ENCODE measurements at regions not wholly inside any gene's neighbourhood (a gene's known extent, or its start where the extent isn't known, plus 50 kb on each side); places are given as distances from the start of the nearest gene placed in this dataset.

GRCh38 chr20:24866742-24867141 lies 82.3 kb upstream of the CST7 start:
- Mint-ChIP-seq H3K36me3 (ENCODE audit: insufficient read depth) (no peaks in the 10 kb centered on the region), H3K9me3 (ENCODE audit: low read depth) (peaks cover 12% of the 10 kb centered on the region), H3K27ac (no peak overlapping the region), H3K27me3 (no peaks in the 10 kb centered on the region), H3K4me3 (ENCODE audit: low read depth) (no peak overlapping the region), H3K4me1 (ENCODE audit: low read depth) (no peaks in the 10 kb centered on the region)
- DNase-seq (ENCODE audit: low spot score, unreplicated experiment), result no peak
- no peak for TF ChIP-seq CTCF (IDR thresholded peaks at IDR 0.05; ENCODE audit: unreplicated experiment)

GRCh38 chr20:24867556-24867955 lies 81.5 kb upstream of the CST7 start:
- Mint-ChIP-seq H3K4me3 (ENCODE audit: low read depth) (no peak overlapping the region), H3K27me3 (no peaks in the 10 kb centered on the region), H3K27ac (no peak overlapping the region), H3K36me3 (ENCODE audit: insufficient read depth) (no peaks in the 10 kb centered on the region), H3K4me1 (ENCODE audit: low read depth) (no peaks in the 10 kb centered on the region), H3K9me3 (ENCODE audit: low read depth) (peaks cover 12% of the 10 kb centered on the region)
- no peak for DNase-seq (ENCODE audit: low spot score, unreplicated experiment)
- TF ChIP-seq CTCF (IDR thresholded peaks at IDR 0.05; ENCODE audit: unreplicated experiment), result no peak

- TF ChIP-seq CTCF (IDR thresholded peaks at IDR 0.05; ENCODE audit: unreplicated experiment), result no peak
- H3K27me3 Mint-ChIP-seq, result no peaks in the 10 kb centered on the region
- peaks cover 12% of the 10 kb centered on the region for H3K9me3 Mint-ChIP-seq (ENCODE audit: low read depth)
- H3K4me1 Mint-ChIP-seq (ENCODE audit: low read depth), result no peaks in the 10 kb centered on the region
- DNase-seq (ENCODE audit: low spot score, unreplicated experiment), result no peak
- no peak overlapping the region for H3K27ac Mint-ChIP-seq
- H3K36me3 Mint-ChIP-seq (ENCODE audit: insufficient read depth), result no peaks in the 10 kb centered on the region
- no peak overlapping the region for H3K4me3 Mint-ChIP-seq (ENCODE audit: low read depth)
Measured at GRCh38 chr20:24868396-24868927, 80.6 kb upstream of the CST7 start.

- Mint-ChIP-seq H3K4me3 (ENCODE audit: low read depth) (no peak overlapping the region), H3K27me3 (no peaks in the 10 kb centered on the region), H3K4me1 (ENCODE audit: low read depth) (no peaks in the 10 kb centered on the region), H3K9me3 (ENCODE audit: low read depth) (peaks cover 10% of the 10 kb centered on the region), H3K36me3 (ENCODE audit: insufficient read depth) (no peaks in the 10 kb centered on the region), H3K27ac (no peak overlapping the region)
- TF ChIP-seq CTCF (IDR thresholded peaks at IDR 0.05; ENCODE audit: unreplicated experiment), result no peak
- DNase-seq (ENCODE audit: low spot score, unreplicated experiment), result no peak
Measured at GRCh38 chr20:24868959-24869358, 80.1 kb upstream of the CST7 start.

GRCh38 chr20:24870057-24870456 lies 79.0 kb upstream of the CST7 start:
- Mint-ChIP-seq H3K36me3 (ENCODE audit: insufficient read depth) (no peaks in the 10 kb centered on the region), H3K27me3 (no peaks in the 10 kb centered on the region), H3K4me1 (ENCODE audit: low read depth) (no peaks in the 10 kb centered on the region), H3K9me3 (ENCODE audit: low read depth) (peaks cover 6% of the 10 kb centered on the region), H3K27ac (no peak overlapping the region), H3K4me3 (ENCODE audit: low read depth) (no peak overlapping the region)
- DNase-seq (ENCODE audit: low spot score, unreplicated experiment), result no peak
- TF ChIP-seq CTCF (IDR thresholded peaks at IDR 0.05; ENCODE audit: unreplicated experiment), result no peak
